Tibial nerve (tissue), 4 donors: ENCODE measurements at regions not wholly inside any gene's neighbourhood (a gene's known extent, or its start where the extent isn't known, plus 50 kb on each side); places are given as distances from the start of the nearest gene placed in this dataset.

Source experiments
- DNase-seq, 2 donors: peaks; one replicate each; pipeline ENCODE4 v3.0.0-alpha.2; 2019; ENCODE audit warnings: low spot score in 2 of 2
- H3K27ac ChIP-seq, 4 donors: fragments of 200-600 bp; sonication (generic) in 3 of 4; one replicate each; pipeline ENCODE4 v1.5.1; 2017 to 2019; ENCODE audit warnings: mild to moderate bottlenecking in 1 of 4
- H3K27me3 ChIP-seq, 2 donors: fragments of 200-600 bp; sonication (generic) in 1 of 2; one replicate each; pipeline versions ENCODE4 v1.5.1 to v1.6.0; 2017 to 2019
- H3K36me3 ChIP-seq, 3 donors: fragments of 200-600 bp; sonication (generic); one replicate each; pipeline ENCODE4 v1.5.1; 2018 to 2019
- H3K4me1 ChIP-seq, 4 donors: fragments of 200-600 bp; sonication (generic) in 3 of 4; one replicate each; pipeline ENCODE4 v1.5.1; 2017 to 2019
- H3K4me3 ChIP-seq, 4 donors: fragments of 200-600 bp; sonication (generic) in 3 of 4; one replicate each; pipeline ENCODE4 v1.5.1; 2017 to 2019; ENCODE audit warnings: mild to moderate bottlenecking in 1 of 4, moderate library complexity in 1 of 4
- H3K9me3 ChIP-seq, 4 donors: fragments of 200-600 bp; sonication (generic) in 3 of 4; one replicate each; pipeline ENCODE4 v1.5.1; 2017 to 2019
- CTCF ChIP-seq, 5 experiments: fragments of 200-600 bp in 3 of 5; fragments of 450-650 bp in 2 of 5; sonication (generic) in 3 of 5; IDR thresholded peaks; one replicate each; pipeline ENCODE4 v1.5.1; 2016 to 2019; ENCODE audit warnings: antibody characterized with exemption in 5 of 5, mild to moderate bottlenecking in 3 of 5, moderate library complexity in 2 of 5
- EP300 ChIP-seq, 2 donors: sonication (generic); formaldehyde crosslinking; IDR thresholded peaks; one replicate each; pipeline ENCODE4 v1.6.1; 2017; ENCODE audit warnings: antibody characterized with exemption in 2 of 2, mild to moderate bottlenecking in 1 of 2
- POLR2A ChIP-seq, 2 donors: fragments of 450-650 bp; IDR thresholded peaks; one replicate each; pipeline ENCODE4 v1.6.1; 2017; ENCODE audit warnings: antibody characterized with exemption in 2 of 2, mild to moderate bottlenecking in 2 of 2, moderate library complexity in 2 of 2
- WGBS, 2 donors: methylation state at CpG; one replicate each; pipeline ENCODE4 v1.1.5; 2018; 5-methylcytosine and 5-hydroxymethylcytosine counted together

- Histone ChIP-seq H3K27me3 (no peaks in the 10 kb centered on the region), H3K4me1 (peaks cover 0 to 5% (median 0%) of the 10 kb centered on the region in 4 donors), H3K27ac (no peak overlapping the region), H3K36me3 (no peaks in the 10 kb centered on the region), H3K4me3 (no peak overlapping the region), H3K9me3 (peaks cover 0 to 9% (median 0%) of the 10 kb centered on the region in 4 donors)
- WGBS, 2 donors = 53 to 55% methylated on average over 6 of the region's 6 CpGs
- peak in 1 of 2 donors; percentile 19 for DNase-seq
- TF ChIP-seq CTCF (IDR thresholded peaks at IDR 0.05) (no peak), EP300 (IDR thresholded peaks at IDR 0.05) (no peak), POLR2A (IDR thresholded peaks at IDR 0.05) (no peak)
These were observed 50.0 kb upstream of the WDFY2 start for GRCh38 chr13:51534041-51534817.
